ENCODE measurements at regions not wholly inside any gene's neighbourhood (a gene's known extent, or its start where the extent isn't known, plus 50 kb on each side); places are given as distances from the start of the nearest gene placed in this dataset.

- no peak for TF ChIP-seq CTCF (IDR thresholded peaks at IDR 0.05; ENCODE audit: low read length)
- no peak for TF ChIP-seq EZH2 (IDR thresholded peaks at IDR 0.05; ENCODE audit: borderline replicate concordance, low read length)
- Histone ChIP-seq H3F3A (ENCODE audit: insufficient read depth, low read length) (no peaks in the 10 kb centered on the region), H3K36me3 (ENCODE audit: insufficient read depth, low read length) (no peaks in the 10 kb centered on the region), H3K9me3 (ENCODE audit: low read length) (no peaks in the 10 kb centered on the region), H3K9me2 (ENCODE audit: low read depth, low read length) (no peaks in the 10 kb centered on the region), H4K20me1 (ENCODE audit: insufficient read depth, low read length) (no peaks in the 10 kb centered on the region), H3K4me2 (ENCODE audit: low read length) (no peak overlapping the region), H3K4me3 (ENCODE audit: low read depth, low read length, poor library complexity, severe bottlenecking) (no peak overlapping the region), H3K4me1 (ENCODE audit: insufficient read depth, low read length, severe bottlenecking) (no peaks in the 10 kb centered on the region), H3K27me3 (ENCODE audit: insufficient read depth, low read length) (no peaks in the 10 kb centered on the region), H2AFZ (ENCODE audit: low read length) (no peak overlapping the region), H3K9ac (ENCODE audit: low read length) (no peak overlapping the region), H3K27ac (ENCODE audit: low read depth, low read length, poor library complexity, severe bottlenecking) (no peak overlapping the region), H3K79me2 (ENCODE audit: insufficient read depth, low read length) (no peaks in the 10 kb centered on the region)
Observed at GRCh38 chr2:163353551-163353950, 382.3 kb downstream of the FIGN start.

GRCh38 chr2:163351966-163352365 lies 383.8 kb downstream of the FIGN start:
- no peaks in the 10 kb centered on the region for H3K36me3 ChIP-seq (ENCODE audit: insufficient read depth, low read length)

GRCh38 chr2:163351143-163351542 lies 384.7 kb downstream of the FIGN start:
- TF ChIP-seq CTCF (IDR thresholded peaks at IDR 0.05; ENCODE audit: low read length) (no peak), EZH2 (IDR thresholded peaks at IDR 0.05; ENCODE audit: borderline replicate concordance, low read length) (no peak)
- no peaks in the 10 kb centered on the region for H3K27me3 ChIP-seq (ENCODE audit: insufficient read depth, low read length)
- H3K9me2 ChIP-seq (ENCODE audit: low read depth, low read length): no peaks in the 10 kb centered on the region
- no peaks in the 10 kb centered on the region for H3K79me2 ChIP-seq (ENCODE audit: insufficient read depth, low read length)
- no peak overlapping the region for H3K27ac ChIP-seq (ENCODE audit: low read depth, low read length, poor library complexity, severe bottlenecking)
- no peaks in the 10 kb centered on the region for H3K9me3 ChIP-seq (ENCODE audit: low read length)
- no peaks in the 10 kb centered on the region for H3K4me1 ChIP-seq (ENCODE audit: insufficient read depth, low read length, severe bottlenecking)
- no peaks in the 10 kb centered on the region for H3F3A ChIP-seq (ENCODE audit: insufficient read depth, low read length)
- H3K9ac ChIP-seq (ENCODE audit: low read length): no peak overlapping the region
- no peaks in the 10 kb centered on the region for H4K20me1 ChIP-seq (ENCODE audit: insufficient read depth, low read length)
- no peak overlapping the region for H3K4me3 ChIP-seq (ENCODE audit: low read depth, low read length, poor library complexity, severe bottlenecking)
- no peaks in the 10 kb centered on the region for H3K36me3 ChIP-seq (ENCODE audit: insufficient read depth, low read length)
- no peak overlapping the region for H3K4me2 ChIP-seq (ENCODE audit: low read length)
- no peak overlapping the region for H2AFZ ChIP-seq (ENCODE audit: low read length)

More at GRCh38 chr2:163351966-163352365, 383.8 kb downstream of the FIGN start:
- H3K79me2 ChIP-seq (ENCODE audit: insufficient read depth, low read length): no peaks in the 10 kb centered on the region
- H3K4me1 ChIP-seq (ENCODE audit: insufficient read depth, low read length, severe bottlenecking): no peaks in the 10 kb centered on the region
- TF ChIP-seq EZH2 (IDR thresholded peaks at IDR 0.05; ENCODE audit: borderline replicate concordance, low read length): no peak
- TF ChIP-seq CTCF (IDR thresholded peaks at IDR 0.05; ENCODE audit: low read length): no peak
- no peaks in the 10 kb centered on the region for H4K20me1 ChIP-seq (ENCODE audit: insufficient read depth, low read length)
- H3K4me3 ChIP-seq (ENCODE audit: low read depth, low read length, poor library complexity, severe bottlenecking): no peak overlapping the region
- no peaks in the 10 kb centered on the region for H3K9me3 ChIP-seq (ENCODE audit: low read length)
- H3F3A ChIP-seq (ENCODE audit: insufficient read depth, low read length): no peaks in the 10 kb centered on the region
- no peaks in the 10 kb centered on the region for H3K9me2 ChIP-seq (ENCODE audit: low read depth, low read length)
- no peak overlapping the region for H2AFZ ChIP-seq (ENCODE audit: low read length)
- H3K9ac ChIP-seq (ENCODE audit: low read length): no peak overlapping the region
- H3K27me3 ChIP-seq (ENCODE audit: insufficient read depth, low read length): no peaks in the 10 kb centered on the region
- no peak overlapping the region for H3K27ac ChIP-seq (ENCODE audit: low read depth, low read length, poor library complexity, severe bottlenecking)
- no peak overlapping the region for H3K4me2 ChIP-seq (ENCODE audit: low read length)

Data from OCI-LY1 (cell line).